IgD-negative memory B cell (primary cell): ENCODE measurements at regions not wholly inside any gene's neighbourhood (a gene's known extent, or its start where the extent isn't known, plus 50 kb on each side); places are given as distances from the start of the nearest gene placed in this dataset.
"Not testable (repeated sequence)": the region's sequence is repeated elsewhere in the genome, so short reads cannot be mapped to it uniquely, and the experiment has no call there.

Experiments
- H3K27ac Mint-ChIP-seq, 3 donors: one replicate each; pipeline ENCODE4 v1.8.0; 2020 to 2022; ENCODE audit warnings: mild to moderate bottlenecking in 3 of 3, mixed read lengths in 3 of 3, moderate library complexity in 1 of 3
- H3K27me3 Mint-ChIP-seq: one replicate; pipeline ENCODE4 v1.8.0; 2021; ENCODE audit warnings: mixed read lengths
- H3K36me3 Mint-ChIP-seq: one replicate; pipeline ENCODE4 v1.8.0; 2020; ENCODE audit warnings: mild to moderate bottlenecking, mixed read lengths
- H3K4me1 Mint-ChIP-seq, 3 donors: one replicate each; pipeline ENCODE4 v1.8.0; 2020 to 2022; ENCODE audit warnings: mixed read lengths in 3 of 3, mild to moderate bottlenecking in 1 of 3
- H3K4me3 Mint-ChIP-seq, 4 donors: one replicate each; pipeline ENCODE4 v1.8.0; 2020 to 2022; ENCODE audit warnings: mild to moderate bottlenecking in 4 of 4, mixed read lengths in 4 of 4, moderate library complexity in 3 of 4
- H3K9me3 Mint-ChIP-seq, 3 donors: one replicate each; pipeline ENCODE4 v1.8.0; 2020 to 2021; ENCODE audit warnings: mixed read lengths in 3 of 3, mild to moderate bottlenecking in 1 of 3

GRCh38 chr6:49004801-49005200, 458.3 kb downstream of the MMUT start:
- Mint-ChIP-seq H3K27ac (no peak overlapping the region), H3K4me3 (no peak overlapping the region), H3K9me3 (peaks cover 3 to 17% (median 4%) of the 10 kb centered on the region in 3 donors), H3K27me3 (no peaks in the 10 kb centered on the region), H3K36me3 (no peaks in the 10 kb centered on the region), H3K4me1 (no peaks in the 10 kb centered on the region)

DNA sequence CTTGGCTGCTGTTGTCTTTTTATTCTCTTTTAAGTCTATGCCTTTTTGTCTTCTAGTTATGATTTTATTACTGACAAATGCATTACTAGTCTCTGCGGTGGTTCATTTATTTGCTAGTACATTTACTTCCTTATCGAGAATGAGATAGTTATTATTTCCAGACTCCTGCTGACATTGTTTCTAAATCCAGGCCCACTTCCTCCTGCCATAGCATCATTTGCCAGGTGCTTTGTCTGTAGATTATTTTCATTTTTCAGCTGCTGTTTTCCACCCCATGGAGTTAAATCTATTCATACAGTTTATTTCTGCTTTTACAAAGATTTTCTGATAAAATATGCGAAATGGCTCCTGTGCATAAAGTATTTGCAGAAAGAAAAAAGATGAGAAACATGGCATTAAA, 459.7 kb downstream of the MMUT start:
- H3K4me1 Mint-ChIP-seq, result no peaks in the 10 kb centered on the region
- H3K27ac Mint-ChIP-seq, result no peak overlapping the region
- H3K36me3 Mint-ChIP-seq, result no peaks in the 10 kb centered on the region
- H3K4me3 Mint-ChIP-seq, result no peak overlapping the region
- no peaks in the 10 kb centered on the region for H3K27me3 Mint-ChIP-seq
- peaks cover 1 to 10% (median 2%) of the 10 kb centered on the region in 3 donors for H3K9me3 Mint-ChIP-seq

DNA sequence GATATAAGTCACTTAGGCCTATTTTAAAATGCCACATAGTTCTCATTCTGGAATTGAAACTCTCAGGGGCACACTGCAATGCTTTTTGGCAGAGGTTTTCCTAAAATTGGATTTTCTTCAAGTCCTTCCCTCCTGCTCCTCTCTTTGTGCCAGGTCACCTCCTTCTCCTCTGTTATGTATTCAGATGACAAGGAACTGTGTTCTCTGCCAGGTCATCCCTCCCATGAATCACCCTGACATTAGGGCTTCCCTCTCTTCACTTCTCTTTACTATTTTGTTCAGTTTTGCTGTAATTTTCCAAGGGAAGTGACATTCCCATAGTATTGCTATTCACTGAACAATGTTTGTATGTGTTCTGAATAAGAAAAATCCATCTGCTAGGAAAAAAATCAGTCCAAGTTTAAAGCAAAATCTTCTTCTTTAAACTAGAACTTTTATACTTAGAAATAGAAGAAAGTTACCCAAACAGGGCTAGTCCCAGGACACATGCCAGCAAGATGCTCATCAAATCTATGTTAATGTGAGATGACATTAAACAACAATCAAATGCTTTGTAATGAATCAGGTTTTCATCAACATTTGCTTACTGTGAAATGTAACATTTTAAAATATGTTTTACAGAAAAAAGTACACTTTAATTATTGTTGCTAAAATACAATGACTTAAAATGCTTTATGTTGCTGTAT, 461.1 kb downstream of the MMUT start:
- H3K4me3 Mint-ChIP-seq, result peak overlapping the region in 1 of 4 donors; percentile 65
- no peaks in the 10 kb centered on the region for H3K27me3 Mint-ChIP-seq
- no peaks in the 10 kb centered on the region for H3K4me1 Mint-ChIP-seq
- no peaks in the 10 kb centered on the region for H3K36me3 Mint-ChIP-seq
- no peak overlapping the region for H3K27ac Mint-ChIP-seq
- peaks cover 2 to 10% (median 3%) of the 10 kb centered on the region in 3 donors for H3K9me3 Mint-ChIP-seq

- H3K9me3 Mint-ChIP-seq, result peaks cover 0 to 6% (median 4%) of the 10 kb centered on the region in 3 donors
Measured at GRCh38 chr6:48998574-48998973, 464.5 kb downstream of the MMUT start.

DNA sequence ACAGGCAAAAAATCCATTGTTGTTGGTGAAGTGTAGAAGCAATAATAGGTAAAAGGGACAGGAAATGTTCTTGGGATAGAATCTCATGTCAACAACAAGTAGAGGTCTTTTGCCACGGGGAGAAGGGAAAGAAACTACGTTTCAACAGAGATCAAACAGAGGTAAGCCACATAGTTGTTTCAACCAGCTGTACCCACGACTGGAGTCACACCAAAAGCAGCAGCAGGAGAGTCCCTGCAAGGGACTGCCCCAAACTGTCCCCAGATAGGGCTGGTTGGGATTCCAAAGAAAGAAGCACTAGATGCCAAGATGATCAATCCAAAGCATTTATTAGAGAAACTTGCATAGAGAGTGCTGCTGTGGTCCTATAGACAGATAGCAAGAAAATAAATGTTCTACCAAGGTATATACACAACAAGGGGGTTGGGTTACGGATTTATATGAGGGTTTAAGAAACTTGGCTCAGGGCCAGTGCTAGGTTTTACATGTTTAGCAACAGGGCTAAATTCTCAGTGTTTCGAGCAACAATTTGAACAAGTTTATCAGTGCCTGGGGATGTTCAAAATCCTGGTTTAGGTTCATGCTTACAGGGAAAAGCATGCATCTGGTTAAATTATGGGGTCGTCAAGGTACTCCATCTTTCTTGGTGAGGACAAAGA, 466.5 kb downstream of the MMUT start:
- Mint-ChIP-seq H3K9me3 (peaks cover 0 to 9% (median 4%) of the 10 kb centered on the region in 3 donors), H3K27me3 (no peaks in the 10 kb centered on the region), H3K36me3 (no peaks in the 10 kb centered on the region), H3K27ac (no peak overlapping the region), H3K4me3 (no peak overlapping the region), H3K4me1 (no peaks in the 10 kb centered on the region)

More at GRCh38 chr6:48998574-48998973, 464.5 kb downstream of the MMUT start:
- H3K27me3 Mint-ChIP-seq, result no peaks in the 10 kb centered on the region
- no peak overlapping the region for H3K27ac Mint-ChIP-seq
- H3K4me3 Mint-ChIP-seq, result no peak overlapping the region
- no peaks in the 10 kb centered on the region for H3K4me1 Mint-ChIP-seq
- no peaks in the 10 kb centered on the region for H3K36me3 Mint-ChIP-seq

GRCh38 chr6:48994811-48995210, 468.2 kb downstream of the MMUT start:
- Mint-ChIP-seq H3K27me3 (no peaks in the 10 kb centered on the region), H3K27ac (no peak overlapping the region), H3K36me3 (no peaks in the 10 kb centered on the region), H3K9me3 (peaks cover 0 to 7% (median 7%) of the 10 kb centered on the region in 3 donors), H3K4me1 (no peaks in the 10 kb centered on the region), H3K4me3 (no peak overlapping the region)

DNA sequence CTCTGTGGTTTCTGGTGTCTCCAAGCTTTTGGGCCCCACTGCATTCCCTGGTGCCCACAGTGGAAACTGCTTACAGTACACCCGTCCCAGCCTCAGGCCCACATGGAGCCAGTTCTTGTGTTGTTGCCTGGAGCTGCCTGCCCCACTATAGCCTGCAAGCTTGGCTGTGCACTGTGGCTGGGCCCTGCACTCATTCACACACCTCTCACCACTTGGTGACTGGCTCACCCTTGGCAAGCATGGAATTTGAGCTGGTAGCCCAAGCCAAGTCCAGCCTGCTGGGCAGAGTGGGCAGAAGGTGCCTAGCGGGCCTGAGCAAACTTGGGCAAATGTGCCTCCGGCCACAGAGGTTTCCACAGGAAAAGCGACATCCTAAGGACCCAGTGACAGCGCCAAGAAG, 472.3 kb downstream of the MMUT start:
- Mint-ChIP-seq H3K36me3 (no peaks in the 10 kb centered on the region), H3K9me3 (peaks cover 4 to 12% (median 12%) of the 10 kb centered on the region in 3 donors), H3K4me3 (no peak overlapping the region), H3K27ac (no peak overlapping the region), H3K27me3 (no peaks in the 10 kb centered on the region), H3K4me1 (no peaks in the 10 kb centered on the region)

DNA sequence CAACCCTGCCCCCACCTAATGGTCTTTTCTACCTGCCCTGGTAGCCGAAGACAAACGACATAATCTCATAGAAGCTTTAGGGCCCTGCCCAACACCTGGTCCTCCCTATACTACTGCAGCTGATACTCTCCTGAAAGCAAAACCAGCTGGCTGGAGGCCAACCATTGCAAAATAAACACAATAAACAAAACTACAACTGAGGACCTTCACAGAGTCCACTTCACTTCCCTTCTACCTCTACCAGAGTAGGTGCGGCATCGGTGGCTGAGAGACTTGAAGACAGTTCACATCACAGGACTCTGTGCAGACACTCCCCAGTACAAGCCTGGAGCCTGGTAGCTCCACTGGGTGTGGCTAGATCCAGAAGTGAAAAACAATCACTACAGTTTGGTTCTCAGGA, 476.2 kb downstream of the MMUT start:
- no peaks in the 10 kb centered on the region for H3K4me1 Mint-ChIP-seq
- H3K27ac Mint-ChIP-seq, result no peak overlapping the region
- no peak overlapping the region for H3K4me3 Mint-ChIP-seq
- no peaks in the 10 kb centered on the region for H3K27me3 Mint-ChIP-seq
- peaks cover 4 to 15% (median 5%) of the 10 kb centered on the region in 3 donors for H3K9me3 Mint-ChIP-seq
- H3K36me3 Mint-ChIP-seq, result no peaks in the 10 kb centered on the region

DNA sequence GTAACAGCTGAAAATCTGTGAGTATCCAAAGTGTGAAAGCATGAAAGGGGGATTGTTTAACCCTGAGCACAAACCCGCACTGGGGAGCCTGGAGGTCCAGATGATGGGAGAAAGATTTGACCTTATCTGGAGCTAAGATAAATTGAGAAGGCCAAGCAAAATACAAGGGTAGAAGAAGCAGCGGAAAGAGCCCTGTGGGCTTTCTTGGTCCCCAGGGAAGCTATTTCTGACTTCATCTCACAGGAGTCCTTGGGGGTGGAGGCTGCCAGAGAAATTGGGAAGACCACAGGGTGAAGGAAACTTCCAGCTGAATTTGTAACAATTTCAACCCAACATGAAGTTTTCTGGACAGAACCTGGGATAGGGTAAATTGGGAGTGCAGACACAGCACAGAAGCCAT, 476.9 kb downstream of the MMUT start:
- H3K27ac Mint-ChIP-seq, result no peak overlapping the region
- no peak overlapping the region for H3K4me3 Mint-ChIP-seq
- no peaks in the 10 kb centered on the region for H3K36me3 Mint-ChIP-seq
- H3K9me3 Mint-ChIP-seq, result peaks cover 5 to 15% (median 5%) of the 10 kb centered on the region in 3 donors
- no peaks in the 10 kb centered on the region for H3K4me1 Mint-ChIP-seq
- no peaks in the 10 kb centered on the region for H3K27me3 Mint-ChIP-seq

- Mint-ChIP-seq H3K36me3 (no peaks in the 10 kb centered on the region), H3K4me3 (no peak overlapping the region), H3K27ac (no peak overlapping the region), H3K27me3 (no peaks in the 10 kb centered on the region), H3K9me3 (peaks cover 5 to 13% (median 6%) of the 10 kb centered on the region in 3 donors), H3K4me1 (no peaks in the 10 kb centered on the region)
Measured at GRCh38 chr6:48985025-48985424, 478.0 kb downstream of the MMUT start.

GRCh38 chr6:48983968-48984367, 479.1 kb downstream of the MMUT start:
- H3K36me3 Mint-ChIP-seq, result not testable (repeated sequence)

GRCh38 chr6:48983377-48983776, 479.7 kb downstream of the MMUT start:
- Mint-ChIP-seq H3K9me3 (peaks cover 1 to 9% (median 3%) of the 10 kb centered on the region in 3 donors), H3K4me3 (no peak overlapping the region), H3K27me3 (no peaks in the 10 kb centered on the region), H3K27ac (no peak overlapping the region), H3K4me1 (no peaks in the 10 kb centered on the region), H3K36me3 (no peaks in the 10 kb centered on the region)

More at GRCh38 chr6:48983968-48984367, 479.1 kb downstream of the MMUT start:
- not testable (repeated sequence) for H3K4me1 Mint-ChIP-seq, H3K9me3 Mint-ChIP-seq, H3K27me3 Mint-ChIP-seq, H3K4me3 Mint-ChIP-seq, H3K27ac Mint-ChIP-seq

DNA sequence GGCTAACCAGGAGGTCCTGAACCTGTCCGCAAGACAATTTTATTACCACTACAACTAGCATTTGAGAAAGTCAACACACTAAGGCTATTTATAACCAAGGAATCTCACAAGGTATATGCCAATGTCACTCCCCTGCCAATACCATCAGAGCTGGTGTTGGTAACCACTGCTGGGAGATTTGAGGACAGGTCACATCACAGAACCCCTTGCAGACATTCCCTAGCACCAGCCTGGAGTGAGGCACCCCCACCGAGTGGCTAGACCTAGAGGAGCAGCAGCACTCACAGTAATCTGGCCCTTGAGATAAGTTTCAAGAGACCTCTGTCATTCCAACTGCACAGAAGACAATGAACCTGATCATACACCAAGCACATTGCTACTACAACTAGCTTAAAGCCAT, 483.2 kb downstream of the MMUT start:
- Mint-ChIP-seq H3K4me1 (no peaks in the 10 kb centered on the region), H3K27me3 (no peaks in the 10 kb centered on the region), H3K9me3 (peaks cover 3 to 8% (median 5%) of the 10 kb centered on the region in 3 donors), H3K36me3 (no peaks in the 10 kb centered on the region), H3K4me3 (no peak overlapping the region), H3K27ac (no peak overlapping the region)

DNA sequence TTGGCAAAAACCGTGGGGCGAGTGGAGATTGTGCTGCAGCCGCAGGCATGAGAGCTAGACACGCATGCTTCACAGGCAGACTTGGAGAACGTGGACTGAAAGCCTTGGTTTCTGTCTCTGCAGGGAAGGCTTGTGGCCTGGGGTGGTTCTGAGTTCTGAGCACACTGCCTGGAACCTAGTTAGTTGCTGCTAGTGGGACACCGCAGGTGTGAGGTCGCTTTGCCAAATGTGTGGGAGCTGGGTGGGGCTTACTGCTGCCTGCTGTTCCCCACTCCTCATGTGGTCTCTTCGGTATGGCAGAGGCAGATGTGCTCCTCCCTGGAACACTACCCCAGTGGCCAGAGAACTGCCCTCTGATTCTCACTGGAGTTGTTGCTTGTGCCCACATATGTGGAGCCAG, 484.0 kb downstream of the MMUT start:
- Mint-ChIP-seq H3K27ac (no peak overlapping the region), H3K9me3 (peaks cover 3 to 8% (median 5%) of the 10 kb centered on the region in 3 donors), H3K4me1 (no peaks in the 10 kb centered on the region), H3K27me3 (no peaks in the 10 kb centered on the region), H3K4me3 (no peak overlapping the region), H3K36me3 (no peaks in the 10 kb centered on the region)

DNA sequence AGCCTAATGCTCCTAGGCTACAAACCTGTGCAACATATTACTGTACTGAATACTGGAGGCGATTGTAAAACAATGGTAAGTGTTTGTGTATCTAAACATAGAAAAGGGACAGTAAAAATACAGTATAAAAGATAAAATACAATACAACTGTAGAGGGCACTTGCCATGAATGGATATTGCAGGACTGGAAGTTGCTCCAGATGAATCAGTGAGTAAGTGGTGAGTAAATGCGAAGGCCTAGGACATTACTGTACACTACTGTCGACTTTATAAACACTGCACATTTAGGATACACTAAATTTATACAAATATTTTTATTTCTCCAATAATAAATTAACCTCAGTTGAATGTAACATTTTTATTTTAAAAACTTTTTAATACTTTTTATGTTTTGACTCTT, 485.0 kb downstream of the MMUT start:
- H3K4me3 Mint-ChIP-seq, result no peak overlapping the region
- H3K27me3 Mint-ChIP-seq, result no peaks in the 10 kb centered on the region
- H3K27ac Mint-ChIP-seq, result no peak overlapping the region
- no peaks in the 10 kb centered on the region for H3K36me3 Mint-ChIP-seq
- H3K9me3 Mint-ChIP-seq, result peaks cover 3 to 8% (median 5%) of the 10 kb centered on the region in 3 donors
- H3K4me1 Mint-ChIP-seq, result no peaks in the 10 kb centered on the region

- Mint-ChIP-seq H3K27ac (no peak overlapping the region), H3K4me1 (no peaks in the 10 kb centered on the region), H3K4me3 (no peak overlapping the region), H3K9me3 (peaks cover 3 to 8% (median 5%) of the 10 kb centered on the region in 3 donors), H3K36me3 (no peaks in the 10 kb centered on the region), H3K27me3 (no peaks in the 10 kb centered on the region)
Measured at GRCh38 chr6:48977573-48977972, 485.5 kb downstream of the MMUT start.
